ENCODE measurements at regions not wholly inside any gene's neighbourhood (a gene's known extent, or its start where the extent isn't known, plus 50 kb on each side); places are given as distances from the start of the nearest gene placed in this dataset. TPM values are rescaled to one million over a fixed set of nuclear protein-coding genes. Genes with fewer than 3 reads are reported as not detected.
A peak's percentile ranks its signal among the peaks of the same experiment; 100 is the strongest.
"Not testable (repeated sequence)": the region's sequence is repeated elsewhere in the genome, so short reads cannot be mapped to it uniquely, and the experiment has no call there.

DNA sequence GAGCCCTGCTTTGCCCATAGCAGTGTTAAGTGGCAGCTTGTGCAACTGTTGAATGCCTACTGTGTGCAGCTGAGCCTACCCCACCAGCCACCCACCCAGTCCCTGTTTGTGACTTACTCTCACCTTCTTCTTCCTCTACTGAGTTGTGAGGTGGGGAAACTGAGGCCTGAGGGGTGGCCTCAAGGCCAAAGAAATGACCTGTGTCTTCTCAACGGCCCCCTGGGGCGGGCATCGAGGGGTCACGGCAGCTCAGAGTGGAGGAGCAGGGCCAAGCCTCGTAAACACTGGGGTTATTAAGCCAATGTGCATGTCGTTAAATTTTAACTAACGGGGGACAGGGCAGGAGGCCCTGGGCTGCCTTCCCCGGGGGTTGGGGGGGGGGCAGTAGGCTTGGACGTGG is 369.6 kb upstream of the ZNF722 start:
- H3K9me3 ChIP-seq; H3K27ac ChIP-seq; H3K4me3 ChIP-seq; DNase-seq; H3K27me3 ChIP-seq; ATAC-seq; H3K36me3 ChIP-seq; H3K4me1 ChIP-seq; intact Hi-C loops (cut with DNase I): not testable (repeated sequence)

DNA sequence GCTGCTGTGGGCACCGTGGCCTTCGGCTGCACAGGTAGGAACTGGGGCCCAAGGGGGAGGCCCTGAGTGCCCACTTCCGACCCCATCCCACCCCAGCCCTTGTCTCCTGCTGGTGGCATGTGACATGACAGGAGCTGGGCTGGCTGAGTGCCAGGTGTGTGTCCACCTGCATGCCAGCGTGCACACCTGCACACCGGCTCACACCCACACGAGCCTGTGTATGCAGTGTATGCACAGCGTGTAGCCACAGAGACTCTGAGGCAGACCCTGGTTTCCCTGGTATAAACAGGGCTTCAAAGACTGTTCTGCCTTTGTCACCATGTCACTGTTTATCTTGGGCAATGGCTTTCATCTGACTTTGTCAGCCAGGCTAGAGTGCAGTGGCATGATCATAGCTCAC is 362.1 kb upstream of the ZNF722 start:
- H3K27ac ChIP-seq; H3K9me3 ChIP-seq; H3K27me3 ChIP-seq; H3K4me1 ChIP-seq; intact Hi-C loops (cut with DNase I); H3K4me3 ChIP-seq; DNase-seq; H3K36me3 ChIP-seq: not testable (repeated sequence)
- ATAC-seq = peak; percentile 27

DNA sequence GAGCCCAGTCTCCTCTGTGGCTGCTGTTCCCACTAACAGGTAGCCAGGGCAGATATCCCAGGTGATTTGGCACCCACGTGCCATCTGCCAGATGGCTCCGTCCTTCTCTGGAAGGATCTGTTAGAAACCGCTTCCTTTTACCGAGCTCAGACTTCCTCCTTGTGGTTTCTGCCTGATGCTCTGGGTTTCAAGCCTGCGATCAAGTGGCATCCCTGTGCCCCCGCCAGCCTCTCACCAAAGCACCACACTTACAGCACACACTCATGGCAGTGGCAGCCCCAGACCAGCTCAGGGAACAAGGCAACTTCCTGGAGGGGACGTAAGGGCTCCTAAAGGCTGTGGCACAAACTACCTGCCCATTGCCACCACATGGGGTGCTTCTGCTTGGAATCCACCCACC is 333.1 kb upstream of the ZNF722 start:
- H3K4me1 ChIP-seq; H3K27me3 ChIP-seq; H3K36me3 ChIP-seq; H3K27ac ChIP-seq; DNase-seq; ATAC-seq; H3K9me3 ChIP-seq; intact Hi-C loops (cut with DNase I); H3K4me3 ChIP-seq: not testable (repeated sequence)

DNA sequence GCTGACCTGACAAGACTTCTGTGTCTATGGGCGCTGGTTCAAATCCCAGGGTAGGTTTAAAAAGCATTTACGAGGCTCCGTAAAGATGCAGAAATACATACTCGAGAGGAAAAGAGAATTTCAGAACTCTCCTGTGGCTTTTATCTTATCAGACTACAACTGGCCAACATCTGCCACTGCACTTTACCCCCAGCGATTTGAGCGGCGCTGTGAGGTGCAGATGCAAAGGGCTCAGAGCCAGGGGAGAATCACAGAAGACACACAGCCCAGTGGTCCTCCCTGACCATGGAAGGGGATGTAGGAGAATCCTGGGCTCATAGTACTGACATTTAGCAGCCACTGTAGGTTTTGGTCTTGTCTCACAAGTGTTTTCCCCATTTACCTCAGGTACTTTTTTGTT is 307.2 kb upstream of the ZNF722 start:
- H3K27ac ChIP-seq; H3K4me1 ChIP-seq; DNase-seq; H3K9me3 ChIP-seq; ATAC-seq; intact Hi-C loops (cut with DNase I); H3K27me3 ChIP-seq; H3K36me3 ChIP-seq; H3K4me3 ChIP-seq: not testable (repeated sequence)

DNA sequence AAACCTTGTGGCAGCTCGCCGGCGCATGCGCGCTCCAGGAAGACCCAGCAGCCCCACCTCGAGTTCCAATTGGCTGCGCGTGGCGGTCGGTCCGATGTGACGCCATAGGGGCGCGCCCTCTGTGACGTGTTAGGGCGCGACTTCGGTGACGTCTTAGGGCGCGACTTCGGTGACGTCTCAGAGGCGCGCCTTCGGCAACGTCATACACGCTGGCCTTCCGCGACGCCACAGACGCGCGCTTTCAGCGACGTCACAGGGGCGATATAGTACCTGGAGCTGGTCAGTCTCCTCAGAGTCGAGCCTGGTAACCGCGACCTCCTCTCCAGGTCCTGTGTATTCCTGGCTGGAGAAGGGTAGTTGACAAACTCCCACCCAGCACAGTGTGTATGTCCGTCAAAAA is 304.4 kb upstream of the ZNF722 start:
- not testable (repeated sequence) for H3K27ac ChIP-seq

More for the DNA sequence above, 304.4 kb upstream of the ZNF722 start:
- H3K9me3 ChIP-seq; intact Hi-C loops (cut with DNase I); ATAC-seq; DNase-seq; H3K36me3 ChIP-seq; H3K27me3 ChIP-seq; H3K4me3 ChIP-seq; H3K4me1 ChIP-seq: not testable (repeated sequence)

Small RNA genes lying in the stretch of these regions (microRNA-seq; reads per million reads assigned to microRNA genes)
- not detected for gene MIR4283-2 (ENCODE audit: borderline microRNAs expressed)
